GM12878 (cell line): ENCODE measurements at regions not wholly inside any gene's neighbourhood (a gene's known extent, or its start where the extent isn't known, plus 50 kb on each side); places are given as distances from the start of the nearest gene placed in this dataset.

Experiments used
- BMI1 ChIP-seq: fragments of 450-650 bp; IDR thresholded peaks from 2 replicates; pipeline ENCODE4 v1.6.1; 2016; ENCODE audit warnings: mild to moderate bottlenecking, moderate library complexity, borderline replicate concordance
- IKZF2 ChIP-seq, 2 experiments: fragments of 450-650 bp; IDR thresholded peaks; 2 replicates each; pipeline ENCODE4 v1.6.1; 2017; ENCODE audit warnings: mild to moderate bottlenecking in 2 of 2, moderate library complexity in 2 of 2
- MAX ChIP-seq: IDR thresholded peaks from 2 replicates; pipeline ENCODE4 v1.6.1; 2012; ENCODE audit warnings: low read depth, low read length, improper control_type of control experiment
- MEF2A ChIP-seq: IDR thresholded peaks from 2 replicates; pipeline ENCODE4 v1.6.1; 2011; ENCODE audit warnings: low read depth, mild to moderate bottlenecking, low read length, moderate library complexity; ENCODE audit not compliant: insufficient read depth
- NR2C2 ChIP-seq: IDR thresholded peaks from 2 replicates; pipeline ENCODE4 v1.6.1; 2011; ENCODE audit warnings: borderline replicate concordance, low read depth; ENCODE audit not compliant: control insufficient read depth, insufficient read length
- PAX5 ChIP-seq: IDR thresholded peaks from 2 replicates; pipeline ENCODE4 v1.6.1; 2011; ENCODE audit warnings: low read depth, low read length, borderline replicate concordance
- TAF1 ChIP-seq: IDR thresholded peaks from 2 replicates; pipeline ENCODE4 v1.6.1; 2011; ENCODE audit warnings: mild to moderate bottlenecking, low read depth, low read length, borderline replicate concordance
- TCF3 ChIP-seq: IDR thresholded peaks from 2 replicates; pipeline ENCODE4 v1.6.1; 2012; ENCODE audit warnings: low read depth, mild to moderate bottlenecking, low read length, borderline replicate concordance; ENCODE audit not compliant: insufficient read depth
- TCF7 ChIP-seq: IDR thresholded peaks from 2 replicates; pipeline ENCODE4 v1.6.1; 2014; ENCODE audit warnings: antibody characterized with exemption, borderline replicate concordance
- ZNF592 ChIP-seq: fragments of 450-650 bp; IDR thresholded peaks from 2 replicates; pipeline ENCODE4 v1.6.1; 2017; ENCODE audit warnings: mild to moderate bottlenecking, moderate library complexity
- TF ChIP-seq, protein P1 (sequence below): fragments of 450-650 bp; IDR thresholded peaks from 2 replicates; pipeline ENCODE4 v1.6.1; 2017; ENCODE audit warnings: mild to moderate bottlenecking, moderate library complexity
- TF ChIP-seq, protein P2 (sequence below): fragments of 450-650 bp; IDR thresholded peaks from 2 replicates; pipeline ENCODE4 v1.6.1; 2016; ENCODE audit warnings: mild to moderate bottlenecking

DNA sequence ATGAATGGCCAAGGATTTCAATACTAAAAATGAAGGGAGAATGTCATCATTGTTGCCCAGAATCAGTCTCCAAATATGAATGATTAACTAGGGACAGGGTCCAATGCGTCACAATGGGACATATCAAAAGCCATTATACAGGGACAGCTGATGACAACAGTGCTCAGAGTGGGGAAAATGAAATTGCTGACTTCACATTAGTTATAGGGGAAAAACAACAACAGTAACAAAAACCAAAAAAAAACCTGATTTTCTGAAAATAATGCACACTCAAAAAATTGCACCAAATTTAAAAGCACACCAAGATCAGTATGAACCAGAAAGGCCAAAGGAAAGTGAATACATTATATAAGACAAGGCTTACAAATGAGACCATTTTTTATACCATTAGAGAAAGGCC is 353.2 kb upstream of the SOX5 start (continued):
- TF ChIP-seq, protein P1, sequence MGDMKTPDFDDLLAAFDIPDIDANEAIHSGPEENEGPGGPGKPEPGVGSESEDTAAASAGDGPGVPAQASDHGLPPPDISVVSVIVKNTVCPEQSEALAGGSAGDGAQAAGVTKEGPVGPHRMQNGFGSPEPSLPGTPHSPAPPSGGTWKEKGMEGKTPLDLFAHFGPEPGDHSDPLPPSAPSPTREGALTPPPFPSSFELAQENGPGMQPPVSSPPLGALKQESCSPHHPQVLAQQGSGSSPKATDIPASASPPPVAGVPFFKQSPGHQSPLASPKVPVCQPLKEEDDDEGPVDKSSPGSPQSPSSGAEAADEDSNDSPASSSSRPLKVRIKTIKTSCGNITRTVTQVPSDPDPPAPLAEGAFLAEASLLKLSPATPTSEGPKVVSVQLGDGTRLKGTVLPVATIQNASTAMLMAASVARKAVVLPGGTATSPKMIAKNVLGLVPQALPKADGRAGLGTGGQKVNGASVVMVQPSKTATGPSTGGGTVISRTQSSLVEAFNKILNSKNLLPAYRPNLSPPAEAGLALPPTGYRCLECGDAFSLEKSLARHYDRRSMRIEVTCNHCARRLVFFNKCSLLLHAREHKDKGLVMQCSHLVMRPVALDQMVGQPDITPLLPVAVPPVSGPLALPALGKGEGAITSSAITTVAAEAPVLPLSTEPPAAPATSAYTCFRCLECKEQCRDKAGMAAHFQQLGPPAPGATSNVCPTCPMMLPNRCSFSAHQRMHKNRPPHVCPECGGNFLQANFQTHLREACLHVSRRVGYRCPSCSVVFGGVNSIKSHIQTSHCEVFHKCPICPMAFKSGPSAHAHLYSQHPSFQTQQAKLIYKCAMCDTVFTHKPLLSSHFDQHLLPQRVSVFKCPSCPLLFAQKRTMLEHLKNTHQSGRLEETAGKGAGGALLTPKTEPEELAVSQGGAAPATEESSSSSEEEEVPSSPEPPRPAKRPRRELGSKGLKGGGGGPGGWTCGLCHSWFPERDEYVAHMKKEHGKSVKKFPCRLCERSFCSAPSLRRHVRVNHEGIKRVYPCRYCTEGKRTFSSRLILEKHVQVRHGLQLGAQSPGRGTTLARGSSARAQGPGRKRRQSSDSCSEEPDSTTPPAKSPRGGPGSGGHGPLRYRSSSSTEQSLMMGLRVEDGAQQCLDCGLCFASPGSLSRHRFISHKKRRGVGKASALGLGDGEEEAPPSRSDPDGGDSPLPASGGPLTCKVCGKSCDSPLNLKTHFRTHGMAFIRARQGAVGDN, result no peak
- TF ChIP-seq TAF1, result no peak
- no peak for TF ChIP-seq MEF2A
- no peak for TF ChIP-seq TCF3
- TF ChIP-seq ZNF592, result no peak
- TF ChIP-seq BMI1, result no peak
- no peak for TF ChIP-seq MAX
- TF ChIP-seq, protein P2, sequence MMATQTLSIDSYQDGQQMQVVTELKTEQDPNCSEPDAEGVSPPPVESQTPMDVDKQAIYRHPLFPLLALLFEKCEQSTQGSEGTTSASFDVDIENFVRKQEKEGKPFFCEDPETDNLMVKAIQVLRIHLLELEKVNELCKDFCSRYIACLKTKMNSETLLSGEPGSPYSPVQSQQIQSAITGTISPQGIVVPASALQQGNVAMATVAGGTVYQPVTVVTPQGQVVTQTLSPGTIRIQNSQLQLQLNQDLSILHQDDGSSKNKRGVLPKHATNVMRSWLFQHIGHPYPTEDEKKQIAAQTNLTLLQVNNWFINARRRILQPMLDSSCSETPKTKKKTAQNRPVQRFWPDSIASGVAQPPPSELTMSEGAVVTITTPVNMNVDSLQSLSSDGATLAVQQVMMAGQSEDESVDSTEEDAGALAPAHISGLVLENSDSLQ, result no peak
- no peak for TF ChIP-seq PAX5
- TF ChIP-seq IKZF2 (IDR thresholded peaks at IDR 0.05), result no peak
- no peak for TF ChIP-seq NR2C2
- no peak for TF ChIP-seq TCF7
